Osteoblast (primary cell): ENCODE measurements at regions not wholly inside any gene's neighbourhood (a gene's known extent, or its start where the extent isn't known, plus 50 kb on each side); places are given as distances from the start of the nearest gene placed in this dataset.
"Not testable (repeated sequence)": the region's sequence is repeated elsewhere in the genome, so short reads cannot be mapped to it uniquely, and the experiment has no call there.

ENCODE experiments used
- DNase-seq: peaks from one replicate; pipeline ENCODE4 v3.0.0; 2011; ENCODE audit warnings: low spot score, mixed read lengths; ENCODE audit not compliant: insufficient read length; ENCODE audit errors: missing footprints
- H2AFZ ChIP-seq: 2 replicates; pipeline ENCODE4 v1.6.0; 2011; ENCODE audit warnings: mild to moderate bottlenecking, low read length
- H3K27ac ChIP-seq: 2 replicates; pipeline ENCODE4 v1.5.1; 2011; ENCODE audit warnings: mild to moderate bottlenecking, low read depth, low read length, moderate library complexity
- H3K27me3 ChIP-seq: 2 replicates; pipeline ENCODE4 v1.6.0; 2012; ENCODE audit warnings: mild to moderate bottlenecking, control low read depth, inconsistent platforms, low read length, moderate library complexity; ENCODE audit not compliant: insufficient read depth
- H3K36me3 ChIP-seq: 2 replicates; pipeline ENCODE4 v1.5.1; 2011; ENCODE audit warnings: mild to moderate bottlenecking, low read length, control low read depth, moderate library complexity; ENCODE audit not compliant: insufficient read depth
- H3K4me1 ChIP-seq: 2 replicates; pipeline ENCODE4 v1.5.1; 2011; ENCODE audit warnings: mild to moderate bottlenecking, low read length, control low read depth, moderate library complexity; ENCODE audit not compliant: insufficient read depth
- H3K4me2 ChIP-seq: 2 replicates; pipeline ENCODE4 v1.6.0; 2011; ENCODE audit warnings: mild to moderate bottlenecking, low read length; ENCODE audit not compliant: insufficient read depth
- H3K4me3 ChIP-seq: fragments of 200-600 bp; sonication (generic); 3 replicates; pipeline ENCODE4 v1.5.1; 2012; ENCODE audit warnings: mild to moderate bottlenecking, low read length, inconsistent platforms; ENCODE audit not compliant: insufficient read depth
- H3K79me2 ChIP-seq: 2 replicates; pipeline ENCODE4 v1.6.0; 2012; ENCODE audit warnings: mild to moderate bottlenecking, low read length, control low read depth, inconsistent platforms; ENCODE audit not compliant: insufficient read depth
- H3K9me3 ChIP-seq: 2 replicates; pipeline ENCODE4 v1.5.1; 2011; ENCODE audit warnings: low read depth, low read length, control low read depth
- H4K20me1 ChIP-seq: 2 replicates; pipeline ENCODE4 v1.6.0; 2012; ENCODE audit warnings: mild to moderate bottlenecking, low read length, control low read depth; ENCODE audit not compliant: insufficient read depth
- TF ChIP-seq, protein P1 (sequence below): IDR thresholded peaks from 2 replicates; pipeline ENCODE4 v1.5.1; 2011; ENCODE audit warnings: mild to moderate bottlenecking, low read depth, low read length, moderate library complexity; ENCODE audit errors: extremely low read depth

DNA sequence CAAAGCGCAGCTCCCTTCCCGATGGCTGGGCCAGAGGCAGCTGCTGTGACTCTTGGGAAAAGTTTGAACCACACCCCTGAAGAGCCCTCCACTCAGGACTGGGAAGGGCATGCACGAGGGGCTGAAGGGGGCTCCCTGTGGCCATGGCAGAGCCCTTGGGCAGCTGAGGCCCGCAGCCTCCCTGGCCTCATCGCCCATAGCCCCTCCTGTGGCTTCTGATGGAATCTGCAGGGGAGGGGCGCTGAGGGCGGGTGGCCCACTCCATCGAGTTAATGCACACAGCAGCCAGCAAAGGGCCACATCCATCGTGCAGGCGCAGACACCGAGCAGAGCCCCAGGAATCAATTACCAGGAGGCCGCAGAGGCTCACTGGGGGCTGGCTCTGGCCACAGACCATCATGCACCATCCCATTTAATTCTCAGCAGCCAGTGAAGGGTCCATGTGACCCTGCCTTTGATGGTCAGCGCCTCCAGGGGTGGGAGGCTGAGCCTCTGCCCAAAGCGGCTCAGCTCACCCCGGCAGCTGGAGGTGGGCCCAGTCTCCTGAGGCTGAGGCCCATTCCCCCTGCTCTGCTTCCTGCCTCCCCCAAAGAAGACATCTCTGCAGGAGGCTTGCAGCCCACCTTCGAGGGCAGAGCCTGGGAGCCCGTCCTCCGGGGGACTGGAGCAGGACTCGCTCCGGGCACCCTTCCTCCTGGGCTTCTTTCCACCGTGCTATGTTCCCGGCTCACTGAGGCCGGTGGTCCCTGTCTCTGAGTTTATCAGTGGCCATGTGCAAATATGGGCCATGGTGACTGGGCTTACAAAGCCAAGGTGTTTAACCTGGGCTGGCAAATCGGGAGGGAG, 1410.2 kb downstream of the BRD1 start:
- no peak overlapping the region for H3K4me3 ChIP-seq
- no peak for DNase-seq
- no peaks in the 10 kb centered on the region for H3K4me1 ChIP-seq
- TF ChIP-seq, protein P1, sequence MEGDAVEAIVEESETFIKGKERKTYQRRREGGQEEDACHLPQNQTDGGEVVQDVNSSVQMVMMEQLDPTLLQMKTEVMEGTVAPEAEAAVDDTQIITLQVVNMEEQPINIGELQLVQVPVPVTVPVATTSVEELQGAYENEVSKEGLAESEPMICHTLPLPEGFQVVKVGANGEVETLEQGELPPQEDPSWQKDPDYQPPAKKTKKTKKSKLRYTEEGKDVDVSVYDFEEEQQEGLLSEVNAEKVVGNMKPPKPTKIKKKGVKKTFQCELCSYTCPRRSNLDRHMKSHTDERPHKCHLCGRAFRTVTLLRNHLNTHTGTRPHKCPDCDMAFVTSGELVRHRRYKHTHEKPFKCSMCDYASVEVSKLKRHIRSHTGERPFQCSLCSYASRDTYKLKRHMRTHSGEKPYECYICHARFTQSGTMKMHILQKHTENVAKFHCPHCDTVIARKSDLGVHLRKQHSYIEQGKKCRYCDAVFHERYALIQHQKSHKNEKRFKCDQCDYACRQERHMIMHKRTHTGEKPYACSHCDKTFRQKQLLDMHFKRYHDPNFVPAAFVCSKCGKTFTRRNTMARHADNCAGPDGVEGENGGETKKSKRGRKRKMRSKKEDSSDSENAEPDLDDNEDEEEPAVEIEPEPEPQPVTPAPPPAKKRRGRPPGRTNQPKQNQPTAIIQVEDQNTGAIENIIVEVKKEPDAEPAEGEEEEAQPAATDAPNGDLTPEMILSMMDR = no peak
- no peaks in the 10 kb centered on the region for H3K79me2 ChIP-seq
- no peak overlapping the region for H3K4me2 ChIP-seq
- no peak overlapping the region for H2AFZ ChIP-seq
- H3K9me3 ChIP-seq = no peaks in the 10 kb centered on the region
- H3K27ac ChIP-seq = no peak overlapping the region
- H3K36me3 ChIP-seq = no peaks in the 10 kb centered on the region
- H3K27me3 ChIP-seq = no peaks in the 10 kb centered on the region
- H4K20me1 ChIP-seq = no peaks in the 10 kb centered on the region

DNA sequence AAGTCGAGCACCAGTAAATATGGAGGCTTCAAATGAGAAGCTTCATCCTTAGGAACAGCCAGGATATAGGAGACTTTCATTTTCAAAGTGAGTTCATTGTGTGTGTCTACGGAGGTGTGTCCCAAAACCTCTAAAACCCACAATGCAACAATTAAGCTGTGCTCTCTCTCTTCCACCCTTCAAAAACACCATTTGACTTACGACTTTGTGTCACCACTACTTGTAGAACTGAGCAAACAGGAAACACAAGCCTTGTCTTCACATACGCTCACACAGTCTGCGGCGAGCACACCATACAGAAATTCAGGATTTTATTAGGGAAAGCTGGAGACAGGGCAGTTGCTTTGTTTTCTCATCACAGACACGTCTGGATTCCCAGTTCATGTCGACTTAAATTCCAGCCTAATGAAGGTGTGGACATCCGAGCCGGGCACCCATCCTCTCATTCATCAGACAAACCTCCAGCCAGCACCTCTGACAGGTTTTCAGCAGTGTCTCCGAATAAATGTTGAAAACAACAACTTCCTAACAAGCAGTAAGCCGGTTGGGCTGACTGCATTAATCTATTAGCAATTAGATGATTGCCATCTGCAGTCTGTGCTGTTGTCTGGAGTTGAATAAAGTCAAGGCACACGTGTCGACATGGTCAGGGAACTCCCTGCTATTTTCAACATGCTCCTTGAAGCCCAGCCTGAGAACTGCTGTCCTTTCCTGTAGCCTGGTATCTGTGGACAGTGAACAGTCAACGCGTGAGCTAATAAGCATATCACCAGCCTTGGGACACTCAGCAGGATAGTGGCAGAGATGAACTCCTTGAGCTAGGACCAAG, 1411.1 kb downstream of the BRD1 start:
- no peak overlapping the region for H3K27ac ChIP-seq
- no peak overlapping the region for H3K4me3 ChIP-seq
- no peak overlapping the region for H2AFZ ChIP-seq
- DNase-seq = peak; percentile 30
- no peaks in the 10 kb centered on the region for H3K36me3 ChIP-seq
- no peaks in the 10 kb centered on the region for H3K27me3 ChIP-seq
- TF ChIP-seq, protein P1 = no peak
- no peaks in the 10 kb centered on the region for H4K20me1 ChIP-seq
- no peaks in the 10 kb centered on the region for H3K4me1 ChIP-seq
- H3K79me2 ChIP-seq = no peaks in the 10 kb centered on the region
- no peaks in the 10 kb centered on the region for H3K9me3 ChIP-seq
- H3K4me2 ChIP-seq = no peak overlapping the region

DNA sequence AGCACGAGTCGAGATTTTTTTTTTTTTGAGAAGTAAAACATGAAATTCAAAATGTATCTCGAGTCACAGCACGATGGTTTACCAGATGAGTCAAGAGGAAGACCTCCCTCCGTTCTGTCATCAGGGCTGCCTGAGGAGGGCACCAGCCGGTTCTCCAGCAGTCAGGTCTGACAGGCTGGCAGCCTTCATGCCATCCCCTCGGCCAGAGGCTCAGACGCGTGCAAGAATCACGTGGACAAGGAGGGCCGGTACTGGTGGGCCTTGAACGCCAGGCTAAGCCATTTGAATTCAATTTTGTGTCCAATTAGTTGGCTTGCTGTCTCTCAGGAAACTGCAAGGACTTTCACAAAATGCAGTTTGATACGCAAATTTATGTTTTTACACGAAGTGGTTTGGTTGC, 1412.2 kb downstream of the BRD1 start:
- Histone ChIP-seq H3K36me3 (no peaks in the 10 kb centered on the region), H4K20me1 (no peaks in the 10 kb centered on the region), H3K4me1 (no peaks in the 10 kb centered on the region), H3K27ac (no peak overlapping the region), H2AFZ (no peak overlapping the region), H3K9me3 (no peaks in the 10 kb centered on the region), H3K79me2 (no peaks in the 10 kb centered on the region), H3K27me3 (no peaks in the 10 kb centered on the region), H3K4me2 (no peak overlapping the region), H3K4me3 (no peak overlapping the region)
- TF ChIP-seq, protein P1 = no peak
- DNase-seq = no peak

DNA sequence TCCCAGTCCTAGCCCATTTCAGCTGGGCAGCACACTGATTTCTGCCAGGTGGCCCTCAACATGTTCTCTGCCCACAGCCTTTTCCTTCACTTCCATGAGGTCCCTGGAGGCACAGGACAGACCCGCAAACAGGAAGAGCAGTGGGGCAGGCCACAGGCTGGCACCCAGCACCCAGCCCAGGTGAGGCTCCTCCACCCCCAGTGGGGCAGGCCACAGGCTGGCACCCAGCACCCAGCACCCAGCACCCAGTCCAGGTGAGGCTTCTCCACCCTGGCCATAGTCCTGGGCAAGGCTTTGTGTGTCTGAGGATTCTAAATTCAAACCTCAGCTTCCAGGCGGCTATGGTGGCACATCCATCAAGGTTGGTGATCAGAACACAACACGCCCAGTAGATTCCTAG, 1413.0 kb downstream of the BRD1 start:
- Histone ChIP-seq H3K36me3 (no peaks in the 10 kb centered on the region), H3K4me2 (no peak overlapping the region), H3K4me3 (no peak overlapping the region), H2AFZ (no peak overlapping the region), H3K27ac (no peak overlapping the region), H3K4me1 (no peaks in the 10 kb centered on the region), H3K27me3 (no peaks in the 10 kb centered on the region), H3K9me3 (no peaks in the 10 kb centered on the region), H4K20me1 (no peaks in the 10 kb centered on the region), H3K79me2 (no peaks in the 10 kb centered on the region)
- peak; percentile 18 for DNase-seq
- TF ChIP-seq, protein P1 = no peak

DNA sequence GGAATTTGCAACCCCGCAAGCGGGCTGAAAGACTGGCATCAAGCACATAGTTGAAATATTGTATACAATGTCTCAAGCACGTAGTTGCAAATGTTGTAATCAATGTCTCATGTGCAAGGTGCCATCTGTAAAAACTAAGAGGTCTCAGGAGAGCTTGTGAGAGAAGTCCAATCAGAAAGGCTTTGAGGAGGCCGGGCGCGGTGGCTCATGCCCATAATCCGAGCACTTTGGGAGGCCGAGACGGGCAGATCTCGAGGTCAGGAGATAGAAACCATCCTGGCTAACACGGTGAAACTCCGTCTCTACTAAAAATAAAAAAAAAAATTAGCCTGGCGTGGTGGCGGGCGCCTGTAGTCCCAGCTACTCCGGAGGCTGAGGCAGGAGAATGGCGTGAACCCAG, 1414.7 kb downstream of the BRD1 start:
- not testable (repeated sequence) for H4K20me1 ChIP-seq, H3K4me2 ChIP-seq, H3K79me2 ChIP-seq, H3K4me3 ChIP-seq, H3K36me3 ChIP-seq, H3K27ac ChIP-seq, H3K27me3 ChIP-seq, H3K9me3 ChIP-seq, DNase-seq, H3K4me1 ChIP-seq, H2AFZ ChIP-seq
